ENCODE measurements at regions not wholly inside any gene's neighbourhood (a gene's known extent, or its start where the extent isn't known, plus 50 kb on each side); places are given as distances from the start of the nearest gene placed in this dataset.

DNA sequence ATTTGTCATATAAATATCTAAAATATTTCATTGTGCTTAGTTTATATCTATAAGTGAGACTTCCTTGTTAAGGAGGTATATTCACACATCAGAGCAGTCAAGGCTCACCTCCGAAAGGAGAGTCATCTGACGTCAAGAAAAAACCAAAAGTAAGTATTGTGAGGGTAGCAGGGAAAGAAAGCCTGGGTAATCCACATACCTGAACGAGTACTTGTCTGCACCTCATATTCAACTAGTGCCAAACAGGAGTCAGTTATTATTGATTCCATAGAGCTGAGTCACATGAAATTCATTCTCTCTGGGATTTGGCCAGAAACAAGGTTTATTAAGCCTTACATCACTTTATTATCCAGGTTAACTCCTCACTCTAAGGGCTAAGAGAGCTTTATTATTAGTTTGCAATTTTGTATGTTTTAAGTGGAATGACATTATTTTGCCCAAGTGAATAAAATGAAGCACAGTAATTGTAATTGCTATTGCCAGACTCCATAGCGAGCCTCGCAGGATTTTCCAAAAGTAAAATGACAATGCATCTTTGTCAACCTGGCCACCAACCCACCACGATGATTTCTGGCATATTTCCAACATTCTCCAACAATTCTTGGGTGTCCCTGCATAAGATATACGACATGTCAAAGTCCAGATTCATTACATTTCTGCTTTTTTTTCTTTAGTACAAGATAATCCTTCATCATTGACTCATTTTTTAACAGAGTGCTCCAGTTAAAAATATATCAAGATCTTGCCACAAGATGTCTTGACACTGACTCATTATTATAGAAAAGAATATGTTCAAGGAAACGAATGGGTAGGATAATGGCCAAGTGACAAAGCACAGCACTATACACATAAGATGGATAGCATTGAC lies 1210.4 kb upstream of the ACVR2A start:
- no peaks in the 10 kb centered on the region for H3K4me1 ChIP-seq (ENCODE audit: control insufficient read depth in 3 of 3, insufficient read depth in 3 of 3, low read length in 3 of 3)
- no peak overlapping the region for H3K4me3 ChIP-seq (ENCODE audit: low read length in 3 of 3)
- H3K27ac ChIP-seq (ENCODE audit: low read depth, low read length): no peak overlapping the region
- no peaks in the 10 kb centered on the region for H3K36me3 ChIP-seq (ENCODE audit: control insufficient read depth in 3 of 3, insufficient read depth in 3 of 3, low read length in 3 of 3)
- no peak overlapping the region for H3K9ac ChIP-seq (ENCODE audit: low read depth in 1 of 3, low read length in 3 of 3)
- H3K27me3 ChIP-seq (ENCODE audit: control insufficient read depth in 3 of 3, insufficient read depth in 3 of 3, low read length in 3 of 3): no peaks in the 10 kb centered on the region
- H3K9me3 ChIP-seq (ENCODE audit: control insufficient read depth in 3 of 3, low read length in 3 of 3): no peaks in the 10 kb centered on the region

GRCh38 chr2:146633159-146633558 lies 1211.7 kb upstream of the ACVR2A start:
- Histone ChIP-seq H3K27ac (ENCODE audit: low read depth, low read length) (no peak overlapping the region), H3K4me3 (ENCODE audit: low read length in 3 of 3) (no peak overlapping the region)

DNA sequence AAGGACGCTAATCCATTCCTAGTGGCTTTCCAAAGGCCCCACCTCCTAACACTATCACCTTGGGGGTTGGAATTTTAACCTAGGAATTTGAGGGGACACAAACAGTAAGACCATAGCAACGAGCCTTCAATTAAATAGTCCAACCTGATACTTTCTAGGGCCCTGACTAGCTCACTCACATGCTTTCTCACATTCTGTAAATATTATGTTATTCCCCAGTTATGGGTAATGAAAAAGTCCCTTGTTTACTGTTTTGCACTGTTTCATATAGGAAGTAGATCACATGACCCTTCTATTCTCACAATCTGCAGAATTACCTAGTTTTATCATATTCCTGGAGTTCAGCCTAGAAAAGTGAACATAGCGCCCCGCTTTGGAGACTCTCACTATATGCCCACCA lies 1212.1 kb upstream of the ACVR2A start:
- H3K9ac ChIP-seq (ENCODE audit: low read depth in 1 of 3, low read length in 3 of 3): no peak overlapping the region
- H3K36me3 ChIP-seq (ENCODE audit: control insufficient read depth in 3 of 3, insufficient read depth in 3 of 3, low read length in 3 of 3): no peaks in the 10 kb centered on the region
- H3K4me1 ChIP-seq (ENCODE audit: control insufficient read depth in 3 of 3, insufficient read depth in 3 of 3, low read length in 3 of 3): no peaks in the 10 kb centered on the region
- H3K9me3 ChIP-seq (ENCODE audit: control insufficient read depth in 3 of 3, low read length in 3 of 3): no peaks in the 10 kb centered on the region
- H3K4me3 ChIP-seq (ENCODE audit: low read length in 3 of 3): no peak overlapping the region
- H3K27me3 ChIP-seq (ENCODE audit: control insufficient read depth in 3 of 3, insufficient read depth in 3 of 3, low read length in 3 of 3): no peaks in the 10 kb centered on the region
- no peak overlapping the region for H3K27ac ChIP-seq (ENCODE audit: low read depth, low read length)

More at GRCh38 chr2:146633159-146633558, 1211.7 kb upstream of the ACVR2A start:
- H3K9ac ChIP-seq (ENCODE audit: low read depth in 1 of 3, low read length in 3 of 3): no peak overlapping the region
- no peaks in the 10 kb centered on the region for H3K27me3 ChIP-seq (ENCODE audit: control insufficient read depth in 3 of 3, insufficient read depth in 3 of 3, low read length in 3 of 3)
- H3K36me3 ChIP-seq (ENCODE audit: control insufficient read depth in 3 of 3, insufficient read depth in 3 of 3, low read length in 3 of 3): no peaks in the 10 kb centered on the region
- no peaks in the 10 kb centered on the region for H3K9me3 ChIP-seq (ENCODE audit: control insufficient read depth in 3 of 3, low read length in 3 of 3)
- no peaks in the 10 kb centered on the region for H3K4me1 ChIP-seq (ENCODE audit: control insufficient read depth in 3 of 3, insufficient read depth in 3 of 3, low read length in 3 of 3)

DNA sequence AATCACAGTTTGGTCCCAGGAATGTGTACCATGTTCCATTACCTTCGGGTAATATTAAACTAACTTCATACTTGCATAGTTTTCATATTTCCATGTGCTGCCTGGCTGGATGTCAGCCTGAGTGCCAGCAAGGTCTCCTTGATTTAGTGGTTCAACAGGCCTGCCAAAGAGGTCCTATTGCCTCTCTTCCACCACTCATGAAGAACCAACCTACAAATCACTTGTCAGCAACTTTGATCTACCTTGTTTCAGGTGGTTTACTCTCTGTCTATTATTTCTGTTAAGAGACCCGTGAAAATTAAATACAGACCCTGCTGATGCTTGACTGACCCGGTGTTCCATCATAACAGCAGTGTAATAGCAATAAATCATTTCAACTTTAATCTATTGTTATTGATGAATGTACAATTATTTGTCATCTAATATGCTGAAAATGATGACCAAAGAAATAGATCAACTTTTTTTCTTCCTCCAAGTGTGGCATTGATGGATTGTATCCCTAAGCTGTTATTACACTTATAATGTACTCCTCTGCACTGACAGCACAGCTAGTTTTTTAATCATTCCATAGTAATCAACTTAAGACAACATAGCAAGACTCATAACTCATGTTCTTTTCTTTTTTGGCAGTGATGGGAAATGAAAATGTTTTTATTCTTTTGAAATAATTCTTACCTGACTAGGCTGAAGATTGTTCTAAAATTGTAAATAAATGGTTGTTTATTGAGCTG lies 1220.2 kb upstream of the ACVR2A start:
- no peak overlapping the region for H3K27ac ChIP-seq (ENCODE audit: low read depth, low read length)
- H3K9me3 ChIP-seq (ENCODE audit: control insufficient read depth in 3 of 3, low read length in 3 of 3): no peaks in the 10 kb centered on the region
- no peaks in the 10 kb centered on the region for H3K27me3 ChIP-seq (ENCODE audit: control insufficient read depth in 3 of 3, insufficient read depth in 3 of 3, low read length in 3 of 3)
- no peaks in the 10 kb centered on the region for H3K4me1 ChIP-seq (ENCODE audit: control insufficient read depth in 3 of 3, insufficient read depth in 3 of 3, low read length in 3 of 3)
- no peaks in the 10 kb centered on the region for H3K36me3 ChIP-seq (ENCODE audit: control insufficient read depth in 3 of 3, insufficient read depth in 3 of 3, low read length in 3 of 3)
- H3K9ac ChIP-seq (ENCODE audit: low read depth in 1 of 3, low read length in 3 of 3): no peak overlapping the region
- no peak overlapping the region for H3K4me3 ChIP-seq (ENCODE audit: low read length in 3 of 3)

GRCh38 chr2:146623771-146624170 lies 1221.1 kb upstream of the ACVR2A start:
- Histone ChIP-seq H3K36me3 (ENCODE audit: control insufficient read depth in 3 of 3, insufficient read depth in 3 of 3, low read length in 3 of 3) (no peaks in the 10 kb centered on the region), H3K4me3 (ENCODE audit: low read length in 3 of 3) (no peak overlapping the region), H3K9me3 (ENCODE audit: control insufficient read depth in 3 of 3, low read length in 3 of 3) (no peaks in the 10 kb centered on the region), H3K9ac (ENCODE audit: low read depth in 1 of 3, low read length in 3 of 3) (no peak overlapping the region), H3K4me1 (ENCODE audit: control insufficient read depth in 3 of 3, insufficient read depth in 3 of 3, low read length in 3 of 3) (no peaks in the 10 kb centered on the region), H3K27ac (ENCODE audit: low read depth, low read length) (no peak overlapping the region), H3K27me3 (ENCODE audit: control insufficient read depth in 3 of 3, insufficient read depth in 3 of 3, low read length in 3 of 3) (no peaks in the 10 kb centered on the region)

DNA sequence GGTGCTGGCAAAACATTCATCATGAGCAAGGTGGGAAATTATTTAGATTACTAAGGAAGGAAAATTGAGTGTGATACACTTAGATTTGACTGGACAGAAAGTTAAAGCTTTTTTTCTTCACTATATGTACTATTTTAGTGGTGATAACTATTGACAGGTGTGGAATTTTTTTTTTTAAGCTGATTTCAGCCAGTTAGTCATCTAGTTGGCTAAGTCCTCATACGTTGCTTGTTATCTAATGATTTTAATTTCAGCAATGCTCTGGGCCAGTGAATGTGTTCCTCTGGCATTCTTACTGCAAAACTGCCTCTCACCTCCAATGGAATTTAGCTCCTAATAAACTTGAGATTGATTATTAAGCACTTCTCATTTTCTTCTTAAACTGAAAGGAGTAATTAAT lies 1223.2 kb upstream of the ACVR2A start:
- Histone ChIP-seq H3K4me1 (ENCODE audit: control insufficient read depth in 3 of 3, insufficient read depth in 3 of 3, low read length in 3 of 3) (no peaks in the 10 kb centered on the region), H3K36me3 (ENCODE audit: control insufficient read depth in 3 of 3, insufficient read depth in 3 of 3, low read length in 3 of 3) (no peaks in the 10 kb centered on the region), H3K9ac (ENCODE audit: low read depth in 1 of 3, low read length in 3 of 3) (no peak overlapping the region), H3K27ac (ENCODE audit: low read depth, low read length) (no peak overlapping the region), H3K27me3 (ENCODE audit: control insufficient read depth in 3 of 3, insufficient read depth in 3 of 3, low read length in 3 of 3) (no peaks in the 10 kb centered on the region), H3K9me3 (ENCODE audit: control insufficient read depth in 3 of 3, low read length in 3 of 3) (no peaks in the 10 kb centered on the region), H3K4me3 (ENCODE audit: low read length in 3 of 3) (no peak overlapping the region)

DNA sequence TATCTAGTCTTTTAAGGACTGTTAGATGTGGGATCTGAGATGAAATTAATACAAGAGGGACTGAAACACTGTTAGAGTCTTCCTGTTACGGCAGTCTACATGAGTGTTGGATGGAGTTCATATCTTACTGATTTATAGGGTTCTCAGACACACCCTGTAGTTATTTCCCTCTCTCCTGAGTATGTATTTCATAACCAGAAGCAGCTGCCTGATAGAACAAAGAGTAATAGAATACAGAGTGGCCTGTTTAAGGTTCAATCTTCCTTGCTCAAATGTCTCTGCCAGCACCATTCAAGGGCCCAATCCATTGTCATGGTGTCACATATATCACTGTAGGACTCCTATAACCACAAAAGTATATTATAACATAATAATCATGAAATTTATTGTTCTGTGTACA lies 1229.1 kb upstream of the ACVR2A start:
- Histone ChIP-seq H3K9me3 (ENCODE audit: control insufficient read depth in 3 of 3, low read length in 3 of 3) (no peaks in the 10 kb centered on the region), H3K27me3 (ENCODE audit: control insufficient read depth in 3 of 3, insufficient read depth in 3 of 3, low read length in 3 of 3) (no peaks in the 10 kb centered on the region), H3K4me3 (ENCODE audit: low read length in 3 of 3) (no peak overlapping the region), H3K9ac (ENCODE audit: low read depth in 1 of 3, low read length in 3 of 3) (no peak overlapping the region), H3K27ac (ENCODE audit: low read depth, low read length) (no peak overlapping the region), H3K36me3 (ENCODE audit: control insufficient read depth in 3 of 3, insufficient read depth in 3 of 3, low read length in 3 of 3) (no peaks in the 10 kb centered on the region), H3K4me1 (ENCODE audit: control insufficient read depth in 3 of 3, insufficient read depth in 3 of 3, low read length in 3 of 3) (no peaks in the 10 kb centered on the region)

DNA sequence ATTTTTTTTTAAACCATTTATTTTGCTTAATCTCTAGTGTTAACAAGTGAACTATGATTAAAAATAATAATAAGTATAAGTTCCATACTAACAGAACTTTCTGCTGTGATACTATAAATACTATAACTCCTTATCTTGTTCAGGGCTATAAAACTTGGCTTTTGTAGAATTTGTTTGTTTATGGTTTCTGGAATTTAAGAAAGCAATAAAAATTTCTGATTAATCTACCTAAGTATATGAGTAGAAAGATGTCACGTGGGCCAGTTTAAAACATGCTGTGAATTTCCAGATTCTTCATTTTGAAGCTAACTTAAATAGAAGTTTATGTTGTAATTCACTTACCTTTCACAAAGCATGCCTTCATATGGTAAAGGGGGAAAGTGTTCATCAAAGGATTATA lies 1236.3 kb upstream of the ACVR2A start:
- no peaks in the 10 kb centered on the region for H3K9me3 ChIP-seq (ENCODE audit: control insufficient read depth in 3 of 3, low read length in 3 of 3)
- H3K36me3 ChIP-seq (ENCODE audit: control insufficient read depth in 3 of 3, insufficient read depth in 3 of 3, low read length in 3 of 3): no peaks in the 10 kb centered on the region
- H3K27me3 ChIP-seq (ENCODE audit: control insufficient read depth in 3 of 3, insufficient read depth in 3 of 3, low read length in 3 of 3): no peaks in the 10 kb centered on the region
- H3K4me3 ChIP-seq (ENCODE audit: low read length in 3 of 3): no peak overlapping the region
- no peak overlapping the region for H3K27ac ChIP-seq (ENCODE audit: low read depth, low read length)
- no peak overlapping the region for H3K9ac ChIP-seq (ENCODE audit: low read depth in 1 of 3, low read length in 3 of 3)
- no peaks in the 10 kb centered on the region for H3K4me1 ChIP-seq (ENCODE audit: control insufficient read depth in 3 of 3, insufficient read depth in 3 of 3, low read length in 3 of 3)

DNA sequence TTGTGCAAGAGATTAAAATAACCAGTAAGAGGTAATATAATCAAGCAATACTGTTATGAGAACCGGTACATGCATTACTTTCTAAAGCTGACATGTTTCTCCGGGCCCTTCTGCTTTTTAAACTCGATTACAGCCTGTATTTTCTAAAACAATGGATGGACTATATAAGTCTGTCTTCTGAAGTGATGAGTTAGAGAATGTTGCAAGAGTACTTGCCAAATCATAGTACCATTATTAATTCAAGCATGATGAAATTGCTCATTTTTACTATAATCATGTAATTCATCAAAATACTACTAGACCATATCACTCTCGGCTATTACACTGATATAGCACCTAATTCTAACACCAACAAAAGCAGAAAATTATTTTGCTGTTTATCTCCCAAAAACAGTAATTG lies 1240.3 kb upstream of the ACVR2A start:
- H3K27me3 ChIP-seq (ENCODE audit: control insufficient read depth in 3 of 3, insufficient read depth in 3 of 3, low read length in 3 of 3): no peaks in the 10 kb centered on the region
- no peaks in the 10 kb centered on the region for H3K36me3 ChIP-seq (ENCODE audit: control insufficient read depth in 3 of 3, insufficient read depth in 3 of 3, low read length in 3 of 3)
- H3K9me3 ChIP-seq (ENCODE audit: control insufficient read depth in 3 of 3, low read length in 3 of 3): no peaks in the 10 kb centered on the region
- H3K4me1 ChIP-seq (ENCODE audit: control insufficient read depth in 3 of 3, insufficient read depth in 3 of 3, low read length in 3 of 3): no peaks in the 10 kb centered on the region
- H3K4me3 ChIP-seq (ENCODE audit: low read length in 3 of 3): no peak overlapping the region
- no peak overlapping the region for H3K27ac ChIP-seq (ENCODE audit: low read depth, low read length)
- no peak overlapping the region for H3K9ac ChIP-seq (ENCODE audit: low read depth in 1 of 3, low read length in 3 of 3)

GRCh38 chr2:146602856-146603255 lies 1242.0 kb upstream of the ACVR2A start:
- H3K36me3 ChIP-seq (ENCODE audit: control insufficient read depth in 3 of 3, insufficient read depth in 3 of 3, low read length in 3 of 3): no peaks in the 10 kb centered on the region
- no peaks in the 10 kb centered on the region for H3K9me3 ChIP-seq (ENCODE audit: control insufficient read depth in 3 of 3, low read length in 3 of 3)
- no peak overlapping the region for H3K27ac ChIP-seq (ENCODE audit: low read depth, low read length)
- no peak overlapping the region for H3K9ac ChIP-seq (ENCODE audit: low read depth in 1 of 3, low read length in 3 of 3)
- H3K4me1 ChIP-seq (ENCODE audit: control insufficient read depth in 3 of 3, insufficient read depth in 3 of 3, low read length in 3 of 3): no peaks in the 10 kb centered on the region
- H3K4me3 ChIP-seq (ENCODE audit: low read length in 3 of 3): no peak overlapping the region
- no peaks in the 10 kb centered on the region for H3K27me3 ChIP-seq (ENCODE audit: control insufficient read depth in 3 of 3, insufficient read depth in 3 of 3, low read length in 3 of 3)

Measured in skeletal muscle tissue (tissue), 3 donors.